ENCODE measurements at regions not wholly inside any gene's neighbourhood (a gene's known extent, or its start where the extent isn't known, plus 50 kb on each side); places are given as distances from the start of the nearest gene placed in this dataset.
"Not testable (repeated sequence)": the region's sequence is repeated elsewhere in the genome, so short reads cannot be mapped to it uniquely, and the experiment has no call there.

GRCh38 chr18:60070631-60071030 lies 170.8 kb downstream of the PMAIP1 start:
- ChIA-PET POLR2A (no interaction called here), CTCF (interaction anchor here (0.6 to 1.9 kb wide), 2 partner anchors 75 to 345 kb away, joined by 4 read pairs; no protein-coding TSS in a partner anchor)
- Histone ChIP-seq H3K36me3 (ENCODE audit: control insufficient read depth, insufficient read depth, low read length) (no peaks in the 10 kb centered on the region), H3K4me3 (ENCODE audit: low read depth, low read length) (no peak overlapping the region), H3K27me3 (ENCODE audit: control insufficient read depth, insufficient read depth, low read length) (no peaks in the 10 kb centered on the region)
- no peak for DNase-seq (ENCODE audit: low read depth)
- TF ChIP-seq, protein P1, sequence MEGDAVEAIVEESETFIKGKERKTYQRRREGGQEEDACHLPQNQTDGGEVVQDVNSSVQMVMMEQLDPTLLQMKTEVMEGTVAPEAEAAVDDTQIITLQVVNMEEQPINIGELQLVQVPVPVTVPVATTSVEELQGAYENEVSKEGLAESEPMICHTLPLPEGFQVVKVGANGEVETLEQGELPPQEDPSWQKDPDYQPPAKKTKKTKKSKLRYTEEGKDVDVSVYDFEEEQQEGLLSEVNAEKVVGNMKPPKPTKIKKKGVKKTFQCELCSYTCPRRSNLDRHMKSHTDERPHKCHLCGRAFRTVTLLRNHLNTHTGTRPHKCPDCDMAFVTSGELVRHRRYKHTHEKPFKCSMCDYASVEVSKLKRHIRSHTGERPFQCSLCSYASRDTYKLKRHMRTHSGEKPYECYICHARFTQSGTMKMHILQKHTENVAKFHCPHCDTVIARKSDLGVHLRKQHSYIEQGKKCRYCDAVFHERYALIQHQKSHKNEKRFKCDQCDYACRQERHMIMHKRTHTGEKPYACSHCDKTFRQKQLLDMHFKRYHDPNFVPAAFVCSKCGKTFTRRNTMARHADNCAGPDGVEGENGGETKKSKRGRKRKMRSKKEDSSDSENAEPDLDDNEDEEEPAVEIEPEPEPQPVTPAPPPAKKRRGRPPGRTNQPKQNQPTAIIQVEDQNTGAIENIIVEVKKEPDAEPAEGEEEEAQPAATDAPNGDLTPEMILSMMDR (IDR thresholded peaks at IDR 0.05; ENCODE audit: insufficient read depth, low read depth, low read length), result no peak

- ChIA-PET CTCF (interaction anchor here (1.9 kb wide), 1 partner anchor 74 kb away, joined by 4 read pairs; no protein-coding TSS in a partner anchor), POLR2A (no interaction called here)
- TF ChIP-seq, protein P1 (IDR thresholded peaks at IDR 0.05; ENCODE audit: insufficient read depth, low read depth, low read length), result no peak
- Histone ChIP-seq H3K4me3 (ENCODE audit: low read depth, low read length) (no peak overlapping the region), H3K36me3 (ENCODE audit: control insufficient read depth, insufficient read depth, low read length) (no peaks in the 10 kb centered on the region), H3K27me3 (ENCODE audit: control insufficient read depth, insufficient read depth, low read length) (no peaks in the 10 kb centered on the region)
- DNase-seq (ENCODE audit: low read depth), result no peak
These were observed 169.3 kb downstream of the PMAIP1 start for GRCh38 chr18:60069145-60069544.

DNA sequence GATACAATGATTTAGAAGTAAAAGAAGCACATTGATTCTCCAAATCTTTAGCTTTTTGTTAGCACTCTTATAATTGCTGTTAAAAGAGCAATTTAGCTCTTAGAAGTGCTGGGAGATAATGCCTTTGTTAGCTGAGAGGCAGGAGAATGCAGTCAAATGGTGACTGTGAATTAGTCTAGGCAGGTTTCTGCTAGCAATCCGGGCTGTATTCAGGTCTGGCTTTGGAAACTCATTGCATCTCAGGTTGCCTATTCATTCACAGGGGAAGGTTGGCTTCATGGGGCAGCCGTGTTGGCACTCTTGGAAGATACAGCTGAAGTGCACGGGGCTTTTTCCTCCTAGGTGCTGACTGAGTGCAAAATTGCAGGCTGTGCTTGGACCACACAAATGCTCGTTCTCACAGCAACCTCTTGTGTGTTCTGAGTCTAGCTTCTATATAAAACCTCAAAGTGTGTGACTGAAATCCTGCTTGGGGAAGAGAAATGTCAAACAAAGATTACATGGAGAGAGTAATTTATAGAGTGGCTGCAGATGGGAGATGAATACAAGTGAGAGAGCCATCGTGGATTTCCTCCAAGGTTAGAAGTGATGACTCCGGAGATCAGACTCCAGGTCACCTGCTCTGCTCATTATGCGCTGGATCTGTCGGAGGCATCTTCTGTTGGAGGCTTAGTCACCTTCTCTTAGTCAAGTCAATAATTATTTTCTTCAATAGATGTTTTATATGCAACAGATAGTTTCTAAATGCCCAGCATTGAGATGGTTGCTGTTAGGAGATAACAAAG lies 167.8 kb downstream of the PMAIP1 start:
- TF ChIP-seq, protein P1 (IDR thresholded peaks at IDR 0.05; ENCODE audit: insufficient read depth, low read depth, low read length), result no peak
- no peak for DNase-seq (ENCODE audit: low read depth)
- POLR2A ChIA-PET, result no interaction called here

DNA sequence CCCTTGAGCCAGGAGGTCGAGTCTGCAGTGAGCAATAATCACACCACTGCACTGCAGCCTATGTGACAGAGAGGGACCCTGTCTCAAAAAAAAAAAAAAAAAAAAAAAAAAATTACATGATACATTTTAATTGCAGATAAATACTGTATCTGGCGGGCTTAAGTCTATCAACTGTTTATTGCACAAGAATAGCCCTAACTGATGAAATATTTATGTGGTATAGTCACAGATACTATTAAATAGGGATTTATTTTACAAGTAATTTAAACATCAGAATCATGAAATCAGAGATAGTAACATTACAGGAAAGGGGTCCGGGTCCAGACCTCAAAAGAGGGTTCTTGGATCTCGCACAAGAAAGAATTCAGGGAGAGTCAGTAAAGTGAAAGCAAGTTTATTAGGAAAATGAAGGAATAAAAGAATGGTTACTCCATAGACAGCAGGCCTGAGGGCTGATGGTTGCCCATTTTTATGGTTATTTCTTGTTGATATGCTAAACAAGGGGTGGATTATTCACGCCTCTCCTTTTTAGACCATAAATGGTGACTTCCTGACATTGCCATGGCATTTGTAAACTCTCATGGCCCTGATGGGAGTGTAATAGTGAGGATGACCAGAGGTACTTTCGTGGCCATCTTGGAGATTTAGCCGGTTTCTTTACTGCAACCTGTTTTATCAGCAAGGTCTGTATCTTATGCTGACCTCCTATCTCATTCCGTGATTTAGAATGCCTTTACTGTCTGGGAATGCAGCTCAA lies 166.6 kb downstream of the PMAIP1 start:
- TF ChIP-seq, protein P1 (IDR thresholded peaks at IDR 0.05; ENCODE audit: insufficient read depth, low read depth, low read length), result no peak
- ChIA-PET CTCF (interaction anchor here (2.0 kb wide), 1 partner anchor 11 kb away, joined by 8 read pairs; no protein-coding TSS in a partner anchor), POLR2A (no interaction called here)
- Histone ChIP-seq H3K27me3 (ENCODE audit: control insufficient read depth, insufficient read depth, low read length) (no peaks in the 10 kb centered on the region), H3K4me3 (ENCODE audit: low read depth, low read length) (no peak overlapping the region), H3K36me3 (ENCODE audit: control insufficient read depth, insufficient read depth, low read length) (no peaks in the 10 kb centered on the region)
- DNase-seq (ENCODE audit: low read depth), result no peak

More for the DNA sequence above, 167.8 kb downstream of the PMAIP1 start:
- CTCF ChIA-PET, result interaction anchor here (0.6 to 2.0 kb wide), 3 partner anchors 13 to 72 kb away, joined by 4 to 8 read pairs (median 4); no protein-coding TSS in a partner anchor
- Histone ChIP-seq H3K4me3 (ENCODE audit: low read depth, low read length) (no peak overlapping the region), H3K36me3 (ENCODE audit: control insufficient read depth, insufficient read depth, low read length) (no peaks in the 10 kb centered on the region), H3K27me3 (ENCODE audit: control insufficient read depth, insufficient read depth, low read length) (no peaks in the 10 kb centered on the region)

- ChIA-PET POLR2A (no interaction called here), CTCF (interaction anchor here (0.8 to 0.9 kb wide), 2 partner anchors 10 to 98 kb away, joined by 3 read pairs; no protein-coding TSS in a partner anchor)
- DNase-seq (ENCODE audit: low read depth), result no peak
- H3K4me3 ChIP-seq (ENCODE audit: low read depth, low read length), result no peak overlapping the region
- H3K27me3 ChIP-seq (ENCODE audit: control insufficient read depth, insufficient read depth, low read length), result no peaks in the 10 kb centered on the region
- TF ChIP-seq, protein P1 (IDR thresholded peaks at IDR 0.05; ENCODE audit: insufficient read depth, low read depth, low read length), result no peak
- H3K36me3 ChIP-seq (ENCODE audit: control insufficient read depth, insufficient read depth, low read length), result no peaks in the 10 kb centered on the region
These were observed 164.5 kb downstream of the PMAIP1 start for GRCh38 chr18:60064271-60064670.

DNA sequence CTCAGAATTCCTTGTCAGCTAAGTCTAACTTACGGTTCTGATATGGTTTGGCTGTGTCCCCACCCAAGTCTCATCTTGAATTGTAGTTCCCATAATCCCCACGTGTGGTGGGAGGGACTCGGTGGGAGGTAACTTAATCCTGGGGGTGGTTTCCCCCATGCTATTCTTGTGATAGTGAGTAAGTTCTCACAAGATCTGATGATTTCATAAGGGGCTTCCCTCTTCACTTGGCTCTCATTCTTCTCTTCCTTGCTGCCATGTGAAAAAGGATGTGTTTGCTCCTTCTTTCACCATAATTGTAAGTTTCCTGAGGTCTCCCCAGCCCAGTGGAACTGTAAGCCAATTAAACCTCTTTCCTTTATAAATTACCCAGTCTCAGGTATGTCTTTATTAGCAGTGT lies 163.0 kb downstream of the PMAIP1 start:
- H3K36me3 ChIP-seq (ENCODE audit: control insufficient read depth, insufficient read depth, low read length); DNase-seq (ENCODE audit: low read depth); H3K4me3 ChIP-seq (ENCODE audit: low read depth, low read length); H3K27me3 ChIP-seq (ENCODE audit: control insufficient read depth, insufficient read depth, low read length); POLR2A ChIA-PET: not testable (repeated sequence)
- CTCF ChIA-PET, result interaction anchor here (0.9 kb wide), 1 partner anchor 9 kb away, joined by 5 read pairs; no protein-coding TSS in a partner anchor

Measured in BJ (cell line).